GM21360 (cell line): ENCODE measurements at regions not wholly inside any gene's neighbourhood (a gene's known extent, or its start where the extent isn't known, plus 50 kb on each side); places are given as distances from the start of the nearest gene placed in this dataset.
"Not testable (repeated sequence)": the region's sequence is repeated elsewhere in the genome, so short reads cannot be mapped to it uniquely, and the experiment has no call there.

Experiments
- ATAC-seq: cut with Tn5 transposase; IDR thresholded peaks from one replicate; pipeline ENCODE4 v1.9.1; 2021; ENCODE audit warnings: mild to moderate bottlenecking, moderate library complexity; ENCODE audit not compliant: unreplicated experiment

GRCh38 chr5:152606776-152607364, 201.8 kb upstream of the NMUR2 start:
- ATAC-seq: no peak

GRCh38 chr5:152607401-152608160, 202.5 kb upstream of the NMUR2 start:
- ATAC-seq: no peak

GRCh38 chr5:152608458-152608857, 203.4 kb upstream of the NMUR2 start:
- no peak for ATAC-seq

- ATAC-seq: no peak
These were observed 214.7 kb upstream of the NMUR2 start for GRCh38 chr5:152619756-152620155.

DNA sequence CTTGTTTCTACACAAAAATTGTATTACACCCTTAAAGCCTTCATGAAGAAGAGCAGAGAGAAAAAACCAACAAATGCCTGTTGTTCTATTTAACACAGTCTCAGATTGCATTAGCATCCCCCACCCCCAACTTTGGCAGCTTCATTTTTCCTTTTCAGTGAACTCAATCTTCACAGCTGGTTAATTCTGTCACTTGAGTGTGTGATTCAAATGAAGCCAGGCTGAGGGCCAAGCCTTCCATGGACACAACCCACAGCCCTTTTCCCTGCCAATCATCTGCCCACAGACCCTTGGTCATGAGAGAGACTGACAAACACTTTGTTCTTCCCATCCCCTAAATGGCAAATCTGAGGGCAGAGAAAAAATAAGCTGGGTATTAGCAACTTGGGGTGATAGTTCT, 217.5 kb upstream of the NMUR2 start:
- ATAC-seq: no peak

DNA sequence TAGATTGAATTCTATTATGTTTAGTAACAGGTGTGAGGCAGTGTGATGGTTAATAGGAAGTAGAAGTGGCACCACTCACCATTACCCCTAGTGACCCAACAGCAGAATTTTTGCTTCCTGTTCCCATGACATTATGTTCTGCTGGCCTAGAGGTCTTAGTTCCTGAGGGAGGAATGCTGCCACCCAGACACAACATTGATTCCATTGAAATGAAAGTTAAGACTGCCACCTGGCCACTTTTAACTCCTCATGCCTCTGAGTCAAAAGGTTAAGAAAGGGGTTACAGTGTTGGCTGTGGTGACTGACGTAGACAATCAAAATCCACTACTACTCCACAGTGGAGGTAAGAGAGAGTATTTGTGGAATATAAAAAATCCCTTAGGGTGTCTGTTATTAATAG, 218.9 kb upstream of the NMUR2 start:
- ATAC-seq: no peak

GRCh38 chr5:152625696-152626095, 220.6 kb upstream of the NMUR2 start:
- no peak for ATAC-seq

DNA sequence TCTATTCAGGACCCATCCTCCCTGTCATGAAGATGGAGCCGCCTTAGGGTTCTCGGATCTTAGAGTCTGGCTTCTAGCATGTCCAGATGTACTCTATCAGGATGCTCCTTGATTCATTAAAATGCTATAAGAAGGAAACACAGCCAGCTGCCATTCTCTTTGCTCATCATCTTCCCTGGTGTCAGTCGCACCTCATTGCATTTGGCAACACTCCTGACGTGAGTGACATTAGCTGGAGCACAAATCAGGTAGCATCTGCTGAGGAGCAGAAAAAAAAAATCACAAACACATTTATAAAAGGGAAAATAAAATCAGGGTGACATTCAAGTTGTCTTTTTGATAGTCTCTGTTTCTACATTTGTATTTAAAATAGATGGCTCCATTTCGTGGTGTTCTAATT, 226.1 kb upstream of the NMUR2 start:
- no peak for ATAC-seq

DNA sequence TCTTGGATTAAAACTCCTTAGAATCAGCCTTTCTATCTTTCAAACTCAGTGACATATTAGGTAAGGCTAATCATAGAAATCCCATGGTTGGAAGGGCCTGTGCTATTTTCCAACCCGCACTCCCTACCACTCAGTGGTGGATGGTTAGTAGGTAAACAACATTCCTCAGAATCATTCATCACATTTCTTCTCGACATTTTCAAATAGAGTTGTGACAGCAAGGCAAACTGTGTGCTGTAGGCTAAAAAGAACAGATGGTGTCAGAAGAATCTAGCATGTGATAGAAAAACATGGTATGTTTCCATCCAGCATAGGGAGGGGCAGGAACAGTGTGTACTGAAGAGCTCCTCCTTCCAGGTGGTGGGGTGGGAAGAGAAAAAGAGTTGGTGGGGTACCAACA, 227.3 kb upstream of the NMUR2 start:
- no peak for ATAC-seq

- ATAC-seq: no peak
These were observed 229.5 kb upstream of the NMUR2 start for GRCh38 chr5:152634586-152634985.

GRCh38 chr5:152638996-152639552, 234.0 kb upstream of the NMUR2 start:
- no peak for ATAC-seq

DNA sequence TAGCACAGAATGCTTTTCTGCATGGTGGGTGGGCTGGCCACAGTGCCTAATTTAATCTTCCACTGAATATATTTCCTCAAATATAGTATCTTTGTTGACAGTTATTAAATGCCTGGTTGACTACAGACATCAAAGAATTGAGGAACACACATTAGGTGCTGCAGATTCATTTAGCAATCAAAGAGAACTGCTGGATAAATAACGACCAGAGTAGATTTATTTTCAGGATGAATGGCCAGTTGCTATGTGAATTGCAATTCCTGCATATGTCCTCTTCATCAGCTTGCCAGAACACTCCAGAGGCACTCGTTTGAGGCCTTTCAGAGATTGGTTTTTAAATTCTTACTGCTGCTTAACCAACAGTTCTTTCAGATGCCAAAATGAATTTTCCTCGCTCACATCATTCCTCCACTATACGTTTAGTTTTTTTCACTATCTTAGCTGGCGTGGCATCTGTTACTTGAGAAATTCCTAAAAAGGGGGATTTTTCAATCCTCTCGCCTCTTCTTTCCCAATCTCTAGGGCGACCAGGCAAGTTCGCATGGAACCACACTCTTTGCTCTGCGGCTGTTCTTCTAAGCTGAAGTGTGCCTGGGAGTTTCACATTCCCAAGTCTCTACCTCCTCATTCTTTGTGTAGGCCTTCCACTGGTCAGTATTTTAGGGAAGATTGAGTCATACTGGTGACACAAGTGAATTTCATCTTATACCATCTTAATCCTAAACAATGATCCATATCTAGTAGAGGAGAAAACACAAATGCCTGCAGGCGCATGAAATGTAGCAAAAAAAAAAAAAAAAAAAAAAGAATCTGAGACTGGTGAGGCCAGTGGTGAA, 237.1 kb upstream of the NMUR2 start:
- no peak for ATAC-seq

DNA sequence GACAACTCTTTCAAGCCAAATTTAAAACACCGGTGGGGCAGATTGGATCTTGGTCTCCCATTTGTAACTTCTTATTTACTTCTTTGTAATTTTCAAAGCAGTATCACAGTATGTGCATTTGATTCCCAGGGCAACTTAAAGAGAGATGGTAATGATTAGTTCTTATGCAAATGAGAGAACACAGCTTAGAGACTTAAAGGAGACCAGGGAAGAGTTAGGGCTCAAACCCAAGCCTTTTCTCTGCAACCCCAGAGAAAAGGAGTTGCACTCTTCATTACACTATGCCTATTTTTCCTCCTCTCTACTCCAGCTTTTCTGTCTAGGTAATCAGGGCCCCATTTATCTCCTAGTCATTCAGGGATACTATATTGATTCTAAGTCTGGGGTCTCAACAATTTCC, 237.8 kb upstream of the NMUR2 start:
- no peak for ATAC-seq

GRCh38 chr5:152644029-152644728, 239.1 kb upstream of the NMUR2 start:
- ATAC-seq: no peak

DNA sequence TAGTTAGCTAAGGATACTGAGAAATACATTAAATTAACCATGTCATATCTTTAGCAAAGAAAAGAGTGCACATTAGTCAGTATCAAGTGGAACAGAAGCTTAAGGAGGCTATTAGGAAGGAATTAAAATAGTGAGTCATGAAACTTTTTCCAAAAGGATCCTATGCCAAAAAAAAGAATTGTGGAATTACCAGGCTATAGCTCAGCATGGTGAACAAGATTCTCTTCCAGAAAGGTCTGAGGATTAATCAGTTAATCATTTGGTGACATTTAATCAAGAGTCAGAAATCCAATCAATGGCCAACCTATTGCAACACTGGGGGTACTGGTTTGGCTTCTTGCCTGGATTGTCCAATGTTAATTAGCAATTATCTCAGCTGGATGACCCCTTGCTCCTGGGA, 244.5 kb upstream of the NMUR2 start:
- ATAC-seq: no peak

DNA sequence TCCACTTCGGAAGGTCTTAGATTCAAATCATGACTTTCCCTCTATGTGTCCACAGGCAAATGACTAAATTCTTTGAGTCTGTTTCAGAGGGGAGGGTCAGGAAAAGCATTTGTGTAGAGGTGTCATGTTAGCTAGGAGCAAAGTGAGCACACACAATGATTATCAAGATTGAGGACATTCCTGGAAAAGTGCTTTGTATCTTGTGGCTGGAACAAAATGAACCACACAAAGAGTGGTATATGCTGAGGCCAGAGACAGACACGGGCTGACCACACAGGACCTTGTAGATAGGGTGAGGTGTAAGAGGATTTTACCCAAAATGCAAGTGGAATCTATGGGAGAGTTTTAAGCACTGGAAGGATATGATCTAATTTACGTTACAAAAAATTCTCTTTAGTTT, 245.3 kb upstream of the NMUR2 start:
- ATAC-seq: no peak

DNA sequence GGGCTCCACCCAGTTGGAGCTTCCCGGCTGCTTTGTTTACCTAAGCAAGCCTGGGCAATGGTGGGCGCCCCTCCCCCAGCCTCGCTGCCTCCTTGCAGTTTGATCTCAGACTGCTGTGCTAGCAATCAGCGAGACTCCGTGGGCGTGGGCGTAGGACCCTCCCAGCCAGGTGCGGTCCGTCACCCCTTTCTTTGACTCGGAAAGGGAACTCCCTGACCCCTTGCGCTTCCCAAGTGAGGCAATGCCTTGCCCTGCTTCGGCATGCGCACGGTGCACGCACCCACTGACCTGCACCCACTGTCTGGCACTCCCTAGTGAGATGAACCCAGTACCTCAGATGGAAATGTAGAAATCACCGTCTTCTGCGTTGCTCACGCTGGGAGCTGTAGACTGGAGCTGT, 254.4 kb upstream of the NMUR2 start:
- not testable (repeated sequence) for ATAC-seq

GRCh38 chr5:152673601-152674000, 268.5 kb upstream of the NMUR2 start:
- ATAC-seq: no peak

DNA sequence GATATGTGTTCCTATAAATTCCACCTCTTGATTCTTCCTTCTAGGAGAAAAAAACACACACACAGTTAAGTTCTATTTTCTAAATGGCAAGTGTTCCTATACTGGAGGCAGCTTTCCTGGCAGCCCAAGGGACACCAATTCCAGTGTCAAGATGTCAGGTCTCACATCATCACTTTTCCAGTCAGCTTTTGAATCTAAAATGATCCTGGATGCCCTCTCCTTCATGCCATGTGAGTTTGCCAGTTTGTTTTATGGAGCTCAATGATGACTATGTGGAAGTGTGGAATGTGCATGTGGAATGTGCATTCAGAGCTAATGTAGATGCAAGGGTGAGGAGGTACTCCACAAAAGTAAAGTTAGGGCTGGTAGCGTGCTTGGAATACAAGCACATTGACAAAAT, 269.3 kb upstream of the NMUR2 start:
- ATAC-seq: no peak

- ATAC-seq: no peak
These were observed 271.1 kb upstream of the NMUR2 start for GRCh38 chr5:152676196-152676595.

GRCh38 chr5:152683205-152683604, 278.1 kb upstream of the NMUR2 start:
- ATAC-seq: no peak
